SJSA1 (cell line): ENCODE measurements at regions not wholly inside any gene's neighbourhood (a gene's known extent, or its start where the extent isn't known, plus 50 kb on each side); places are given as distances from the start of the nearest gene placed in this dataset.
A peak's percentile ranks its signal among the peaks of the same experiment; 100 is the strongest.

ENCODE experiments used
- DNase-seq, 2 experiments: peaks; one replicate each; pipeline ENCODE4 v3.0.0-alpha.2; 2015 to 2020; ENCODE audit warnings: low spot score in 2 of 2, low read depth in 1 of 2
- H3K27ac ChIP-seq: fragments of 250-450 bp; sonication (Bioruptor Pico); 2 replicates; pipeline ENCODE4 v1.5.1; 2020; ENCODE audit warnings: mild to moderate bottlenecking, moderate library complexity
- H3K27me3 ChIP-seq: fragments of 250-450 bp; sonication (Bioruptor Pico); replicated peaks from 2 replicates; pipeline ENCODE4 v1.5.1; 2020; ENCODE audit warnings: mild to moderate bottlenecking, moderate library complexity
- H3K36me3 ChIP-seq: fragments of 250-450 bp; sonication (Bioruptor Pico); 2 replicates; pipeline ENCODE4 v1.5.1; 2020; ENCODE audit warnings: mild to moderate bottlenecking
- H3K4me1 ChIP-seq: fragments of 250-450 bp; sonication (Bioruptor Pico); replicated peaks from 2 replicates; pipeline ENCODE4 v1.6.1; 2021; ENCODE audit warnings: mild to moderate bottlenecking
- H3K4me3 ChIP-seq: fragments of 250-450 bp; sonication (Bioruptor Pico); 2 replicates; pipeline ENCODE4 v1.5.1; 2020; ENCODE audit warnings: mild to moderate bottlenecking
- H3K9me3 ChIP-seq: fragments of 250-450 bp; sonication (Bioruptor Pico); replicated peaks from 2 replicates; pipeline ENCODE4 v1.5.1; 2020; ENCODE audit warnings: mild to moderate bottlenecking

- Histone ChIP-seq H3K27me3 (no peaks in the 10 kb centered on the region), H3K4me3 (no peak overlapping the region), H3K4me1 (peaks cover 16% of the 10 kb centered on the region), H3K36me3 (no peaks in the 10 kb centered on the region), H3K9me3 (no peaks in the 10 kb centered on the region), H3K27ac (no peak overlapping the region)
- no peak for DNase-seq
These were observed 105.4 kb upstream of the LYZL1 start for GRCh38 chr10:29183301-29183945.

- no peak for DNase-seq
- Histone ChIP-seq H3K9me3 (no peaks in the 10 kb centered on the region), H3K36me3 (no peaks in the 10 kb centered on the region)
These were observed 104.5 kb upstream of the LYZL1 start for GRCh38 chr10:29184205-29185000.

GRCh38 chr10:29185050-29185449, 103.8 kb upstream of the LYZL1 start:
- Histone ChIP-seq H3K4me1 (peaks cover 16% of the 10 kb centered on the region), H3K36me3 (no peaks in the 10 kb centered on the region), H3K27ac (no peak overlapping the region), H3K27me3 (no peaks in the 10 kb centered on the region), H3K4me3 (no peak overlapping the region), H3K9me3 (no peaks in the 10 kb centered on the region)
- DNase-seq, result no peak

More at GRCh38 chr10:29184205-29185000, 104.5 kb upstream of the LYZL1 start:
- Histone ChIP-seq H3K27me3 (no peaks in the 10 kb centered on the region), H3K4me1 (peaks cover 16% of the 10 kb centered on the region), H3K4me3 (no peak overlapping the region), H3K27ac (no peak overlapping the region)

GRCh38 chr10:29186221-29186620, 102.6 kb upstream of the LYZL1 start:
- no peak overlapping the region for H3K4me3 ChIP-seq
- H3K27me3 ChIP-seq, result no peaks in the 10 kb centered on the region
- peak in 1 of 2 experiments; percentile 32 for DNase-seq
- H3K36me3 ChIP-seq, result no peaks in the 10 kb centered on the region
- H3K9me3 ChIP-seq, result no peaks in the 10 kb centered on the region
- no peak overlapping the region for H3K27ac ChIP-seq
- peaks cover 16% of the 10 kb centered on the region for H3K4me1 ChIP-seq

GRCh38 chr10:29189256-29189655, 99.6 kb upstream of the LYZL1 start:
- Histone ChIP-seq H3K9me3 (no peaks in the 10 kb centered on the region), H3K4me1 (peaks cover 11% of the 10 kb centered on the region), H3K27ac (no peak overlapping the region), H3K27me3 (no peaks in the 10 kb centered on the region), H3K4me3 (no peak overlapping the region), H3K36me3 (no peaks in the 10 kb centered on the region)
- no peak for DNase-seq

GRCh38 chr10:29191674-29192073, 97.2 kb upstream of the LYZL1 start:
- DNase-seq, result no peak
- Histone ChIP-seq H3K4me3 (no peak overlapping the region), H3K9me3 (no peaks in the 10 kb centered on the region), H3K27ac (no peak overlapping the region), H3K4me1 (no peaks in the 10 kb centered on the region; the same call in 1 of the 2 replicates), H3K27me3 (no peaks in the 10 kb centered on the region), H3K36me3 (no peaks in the 10 kb centered on the region)

- H3K4me1 ChIP-seq, result peaks cover 25% of the 10 kb centered on the region
- no peak for DNase-seq
- H3K36me3 ChIP-seq, result no peaks in the 10 kb centered on the region
- no peak overlapping the region for H3K27ac ChIP-seq
- no peak overlapping the region for H3K4me3 ChIP-seq
- no peaks in the 10 kb centered on the region for H3K27me3 ChIP-seq
- no peaks in the 10 kb centered on the region for H3K9me3 ChIP-seq
These were observed 89.5 kb upstream of the LYZL1 start for GRCh38 chr10:29199339-29199738.

- peak in 1 of 2 experiments; percentile 47 for DNase-seq
- Histone ChIP-seq H3K27me3 (no peaks in the 10 kb centered on the region), H3K4me1 (peaks cover 31% of the 10 kb centered on the region), H3K36me3 (no peaks in the 10 kb centered on the region), H3K4me3 (peak overlapping the region; percentile 16), H3K9me3 (no peaks in the 10 kb centered on the region), H3K27ac (no peak overlapping the region; the same call in 1 of the 2 replicates)
These were observed 88.8 kb upstream of the LYZL1 start for GRCh38 chr10:29199941-29200679.

- no peak overlapping the region for H3K4me3 ChIP-seq
- DNase-seq, result no peak
- no peaks in the 10 kb centered on the region for H3K27me3 ChIP-seq
- peaks cover 43% of the 10 kb centered on the region for H3K4me1 ChIP-seq
- H3K27ac ChIP-seq, result no peak overlapping the region
- H3K36me3 ChIP-seq, result no peaks in the 10 kb centered on the region
- H3K9me3 ChIP-seq, result no peaks in the 10 kb centered on the region
These were observed 86.4 kb upstream of the LYZL1 start for GRCh38 chr10:29202386-29202940.

- Histone ChIP-seq H3K27ac (no peak overlapping the region), H3K36me3 (no peaks in the 10 kb centered on the region), H3K4me1 (peaks cover 43% of the 10 kb centered on the region), H3K4me3 (no peak overlapping the region), H3K27me3 (no peaks in the 10 kb centered on the region), H3K9me3 (no peaks in the 10 kb centered on the region; the same call in 1 of the 2 replicates)
- no peak for DNase-seq
These were observed 85.4 kb upstream of the LYZL1 start for GRCh38 chr10:29203432-29203831.

- Histone ChIP-seq H3K9me3 (no peaks in the 10 kb centered on the region; the same call in 1 of the 2 replicates), H3K4me1 (peaks cover 42% of the 10 kb centered on the region), H3K36me3 (no peaks in the 10 kb centered on the region), H3K4me3 (no peak overlapping the region), H3K27ac (no peak overlapping the region), H3K27me3 (no peaks in the 10 kb centered on the region)
- peak; percentile 48 to 51 for DNase-seq
These were observed 84.6 kb upstream of the LYZL1 start for GRCh38 chr10:29204070-29204800.

GRCh38 chr10:29205787-29206186, 83.1 kb upstream of the LYZL1 start:
- H3K36me3 ChIP-seq, result no peaks in the 10 kb centered on the region
- H3K4me3 ChIP-seq, result no peak overlapping the region
- H3K4me1 ChIP-seq, result peaks cover 26% of the 10 kb centered on the region
- H3K27me3 ChIP-seq, result no peaks in the 10 kb centered on the region
- peaks cover 5% of the 10 kb centered on the region for H3K9me3 ChIP-seq
- H3K27ac ChIP-seq, result no peak overlapping the region
- DNase-seq, result peak in 1 of 2 experiments; percentile 28

- no peaks in the 10 kb centered on the region for H3K27me3 ChIP-seq
- H3K36me3 ChIP-seq, result no peaks in the 10 kb centered on the region
- peaks cover 23% of the 10 kb centered on the region for H3K4me1 ChIP-seq
- H3K27ac ChIP-seq, result no peak overlapping the region
- peaks cover 5% of the 10 kb centered on the region for H3K9me3 ChIP-seq
- no peak for DNase-seq
- no peak overlapping the region for H3K4me3 ChIP-seq
These were observed 80.0 kb upstream of the LYZL1 start for GRCh38 chr10:29208845-29209244.
